Sigmoid colon (tissue), 4 donors: ENCODE measurements at regions not wholly inside any gene's neighbourhood (a gene's known extent, or its start where the extent isn't known, plus 50 kb on each side); places are given as distances from the start of the nearest gene placed in this dataset.

Source experiments
- CTCF ChIP-seq, 4 experiments: fragments of 450-650 bp in 3 of 4; fragments of 200-600 bp in 1 of 4; IDR thresholded peaks; one replicate each; pipeline ENCODE4 v1.5.1; 2016 to 2019; ENCODE audit warnings: antibody characterized with exemption in 4 of 4, mild to moderate bottlenecking in 3 of 4, moderate library complexity in 2 of 4
- POLR2A ChIP-seq, 2 donors: fragments of 450-650 bp; IDR thresholded peaks; one replicate each; pipeline ENCODE4 v1.6.1; 2016; ENCODE audit warnings: antibody characterized with exemption in 2 of 2, mild to moderate bottlenecking in 2 of 2, moderate library complexity in 2 of 2
- POLR2AphosphoS5 ChIP-seq, 4 donors: sonication (generic); formaldehyde crosslinking; IDR thresholded peaks; one replicate each; pipeline ENCODE4 v1.6.1; 2017; ENCODE audit warnings: antibody characterized with exemption in 4 of 4

DNA sequence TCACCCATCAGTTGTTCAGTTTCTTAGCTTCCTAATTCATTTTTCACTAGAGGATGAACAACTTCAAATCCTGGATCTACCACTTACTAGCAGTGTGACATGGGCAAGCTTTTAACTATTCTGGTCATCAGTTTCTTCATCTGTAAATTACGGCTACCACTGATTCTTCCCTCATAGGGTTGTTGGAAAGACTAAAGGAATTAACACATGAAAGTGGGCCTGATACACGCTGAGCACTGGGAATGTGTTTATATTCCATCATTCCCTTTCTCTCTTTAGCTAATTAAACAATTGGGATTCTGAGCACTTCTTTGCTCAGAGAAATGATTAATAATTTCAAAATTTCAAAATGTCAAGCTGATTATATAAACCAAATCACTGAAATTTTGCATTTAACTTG, 862.3 kb upstream of the GCFC2 start:
- TF ChIP-seq POLR2A (IDR thresholded peaks at IDR 0.05), result no peak
- TF ChIP-seq CTCF (IDR thresholded peaks at IDR 0.05), result no peak
- TF ChIP-seq POLR2AphosphoS5 (IDR thresholded peaks at IDR 0.05), result no peak
